HUES6 (cell line): ENCODE measurements at regions not wholly inside any gene's neighbourhood (a gene's known extent, or its start where the extent isn't known, plus 50 kb on each side); places are given as distances from the start of the nearest gene placed in this dataset.

Source experiments
- H3K27ac ChIP-seq: 2 replicates; pipeline ENCODE4 v1.7.0; 2013; ENCODE audit warnings: low read depth, mild to moderate bottlenecking, low read length, inconsistent platforms
- H3K27me3 ChIP-seq: 2 replicates; pipeline ENCODE4 v1.6.1; 2013; ENCODE audit warnings: low read length; ENCODE audit not compliant: control insufficient read depth, insufficient read depth
- H3K36me3 ChIP-seq: 2 replicates; pipeline ENCODE4 v1.6.1; 2013; ENCODE audit warnings: low read length; ENCODE audit not compliant: control insufficient read depth, insufficient read depth
- H3K4me1 ChIP-seq: 2 replicates; pipeline ENCODE4 v1.6.1; 2013; ENCODE audit warnings: low read length; ENCODE audit not compliant: control insufficient read depth, insufficient read depth
- H3K4me3 ChIP-seq: 2 replicates; pipeline ENCODE4 v1.5.1; 2013; ENCODE audit warnings: low read depth, low read length
- H3K9ac ChIP-seq: one replicate; pipeline ENCODE4 v1.6.1; 2013; ENCODE audit warnings: mild to moderate bottlenecking, low read length
- H3K9me3 ChIP-seq: 2 replicates; pipeline ENCODE4 v1.6.1; 2013; ENCODE audit warnings: low read depth, low read length; ENCODE audit not compliant: control insufficient read depth, insufficient read depth

- no peak overlapping the region for H3K9ac ChIP-seq
Observed at GRCh38 chr22:49042066-49042465, 785.6 kb downstream of the BRD1 start.

GRCh38 chr22:49040754-49041467 is 786.8 kb downstream of the BRD1 start:
- no peaks in the 10 kb centered on the region for H3K4me1 ChIP-seq
- no peak overlapping the region for H3K4me3 ChIP-seq
- H3K9me3 ChIP-seq = no peaks in the 10 kb centered on the region
- H3K36me3 ChIP-seq = no peaks in the 10 kb centered on the region
- no peak overlapping the region for H3K9ac ChIP-seq
- no peaks in the 10 kb centered on the region for H3K27me3 ChIP-seq
- no peak overlapping the region for H3K27ac ChIP-seq

More at GRCh38 chr22:49042066-49042465, 785.6 kb downstream of the BRD1 start:
- H3K27ac ChIP-seq = no peak overlapping the region
- no peak overlapping the region for H3K4me3 ChIP-seq
- no peaks in the 10 kb centered on the region for H3K36me3 ChIP-seq
- H3K9me3 ChIP-seq = no peaks in the 10 kb centered on the region
- H3K4me1 ChIP-seq = no peaks in the 10 kb centered on the region
- no peaks in the 10 kb centered on the region for H3K27me3 ChIP-seq

GRCh38 chr22:49040111-49040510 is 787.6 kb downstream of the BRD1 start:
- no peak overlapping the region for H3K9ac ChIP-seq
- no peaks in the 10 kb centered on the region for H3K9me3 ChIP-seq
- H3K4me3 ChIP-seq = no peak overlapping the region
- H3K27me3 ChIP-seq = no peaks in the 10 kb centered on the region
- no peak overlapping the region for H3K27ac ChIP-seq
- no peaks in the 10 kb centered on the region for H3K4me1 ChIP-seq
- no peaks in the 10 kb centered on the region for H3K36me3 ChIP-seq

- H3K4me3 ChIP-seq = no peak overlapping the region
- no peak overlapping the region for H3K27ac ChIP-seq
- H3K27me3 ChIP-seq = no peaks in the 10 kb centered on the region
- no peaks in the 10 kb centered on the region for H3K9me3 ChIP-seq
- no peak overlapping the region for H3K9ac ChIP-seq
- H3K36me3 ChIP-seq = no peaks in the 10 kb centered on the region
- H3K4me1 ChIP-seq = no peaks in the 10 kb centered on the region
Observed at GRCh38 chr22:49039625-49040024, 788.0 kb downstream of the BRD1 start.

GRCh38 chr22:49037701-49038245 is 789.9 kb downstream of the BRD1 start:
- H3K9ac ChIP-seq = no peak overlapping the region
- H3K36me3 ChIP-seq = no peaks in the 10 kb centered on the region
- no peak overlapping the region for H3K27ac ChIP-seq
- H3K4me1 ChIP-seq = no peaks in the 10 kb centered on the region
- no peaks in the 10 kb centered on the region for H3K9me3 ChIP-seq
- H3K27me3 ChIP-seq = 0 out of 2 replicates have a peak, but pooled peaks cover 3% of the 10 kb centered on the region
- no peak overlapping the region for H3K4me3 ChIP-seq

- no peaks in the 10 kb centered on the region for H3K4me1 ChIP-seq
- H3K9me3 ChIP-seq = no peaks in the 10 kb centered on the region
- H3K9ac ChIP-seq = no peak overlapping the region
- H3K27ac ChIP-seq = no peak overlapping the region
- no peak overlapping the region for H3K4me3 ChIP-seq
- H3K27me3 ChIP-seq = 0 out of 2 replicates have a peak, but pooled peaks cover 3% of the 10 kb centered on the region
- H3K36me3 ChIP-seq = no peaks in the 10 kb centered on the region
Observed at GRCh38 chr22:49036513-49036912, 791.2 kb downstream of the BRD1 start.

- Histone ChIP-seq H3K9ac (no peak overlapping the region), H3K4me1 (no peaks in the 10 kb centered on the region), H3K27ac (no peak overlapping the region), H3K27me3 (0 out of 2 replicates have a peak, but pooled peaks cover 3% of the 10 kb centered on the region), H3K9me3 (no peaks in the 10 kb centered on the region), H3K36me3 (no peaks in the 10 kb centered on the region), H3K4me3 (no peak overlapping the region)
Observed at GRCh38 chr22:49035818-49036457, 791.7 kb downstream of the BRD1 start.

- H3K4me1 ChIP-seq = no peaks in the 10 kb centered on the region
- H3K27ac ChIP-seq = no peak overlapping the region
- H3K9me3 ChIP-seq = no peaks in the 10 kb centered on the region
- H3K27me3 ChIP-seq = 0 out of 2 replicates have a peak, but pooled peaks cover 3% of the 10 kb centered on the region
- H3K36me3 ChIP-seq = no peaks in the 10 kb centered on the region
- no peak overlapping the region for H3K4me3 ChIP-seq
- H3K9ac ChIP-seq = no peak overlapping the region
Observed at GRCh38 chr22:49034836-49035817, 792.5 kb downstream of the BRD1 start.

- no peaks in the 10 kb centered on the region for H3K9me3 ChIP-seq
- no peak overlapping the region for H3K4me3 ChIP-seq
- H3K36me3 ChIP-seq = no peaks in the 10 kb centered on the region
- H3K27ac ChIP-seq = no peak overlapping the region
- H3K4me1 ChIP-seq = no peaks in the 10 kb centered on the region
- H3K27me3 ChIP-seq = peaks cover 3% of the 10 kb centered on the region; the same call in 1 of the 2 replicates
- no peak overlapping the region for H3K9ac ChIP-seq
Observed at GRCh38 chr22:49033616-49034015, 794.1 kb downstream of the BRD1 start.

- peaks cover 8% of the 10 kb centered on the region; the same call in 1 of the 2 replicates for H3K27me3 ChIP-seq
- no peak overlapping the region for H3K4me3 ChIP-seq
- H3K27ac ChIP-seq = no peak overlapping the region
- no peaks in the 10 kb centered on the region for H3K36me3 ChIP-seq
- no peaks in the 10 kb centered on the region for H3K9me3 ChIP-seq
- no peak overlapping the region for H3K9ac ChIP-seq
- no peaks in the 10 kb centered on the region for H3K4me1 ChIP-seq
Observed at GRCh38 chr22:49032821-49033220, 794.9 kb downstream of the BRD1 start.
